HG02588 (cell line): ENCODE measurements at regions not wholly inside any gene's neighbourhood (a gene's known extent, or its start where the extent isn't known, plus 50 kb on each side); places are given as distances from the start of the nearest gene placed in this dataset.
A peak's percentile ranks its signal among the peaks of the same experiment; 100 is the strongest.
"Not testable (repeated sequence)": the region's sequence is repeated elsewhere in the genome, so short reads cannot be mapped to it uniquely, and the experiment has no call there.

Source experiments
- ATAC-seq: cut with Tn5 transposase; IDR thresholded peaks from one replicate; pipeline ENCODE4 v1.9.1; 2021; ENCODE audit warnings: mild to moderate bottlenecking, moderate library complexity; ENCODE audit not compliant: unreplicated experiment

- ATAC-seq, result no peak
These were observed 283.1 kb downstream of the UTRN start for GRCh38 chr6:144568241-144568640.

GRCh38 chr6:144572541-144572940 lies 287.4 kb downstream of the UTRN start:
- not testable (repeated sequence) for ATAC-seq

- ATAC-seq, result no peak
These were observed 289.7 kb downstream of the UTRN start for GRCh38 chr6:144574796-144575195.

- no peak for ATAC-seq
These were observed 290.2 kb downstream of the UTRN start for GRCh38 chr6:144575327-144575726.

GRCh38 chr6:144576871-144577270 lies 291.7 kb downstream of the UTRN start:
- no peak for ATAC-seq

- no peak for ATAC-seq
These were observed 293.5 kb downstream of the UTRN start for GRCh38 chr6:144578385-144579350.

GRCh38 chr6:144580039-144580438 lies 294.9 kb downstream of the UTRN start:
- no peak for ATAC-seq

- ATAC-seq, result no peak
These were observed 295.6 kb downstream of the UTRN start for GRCh38 chr6:144580771-144581170.

GRCh38 chr6:144581812-144582537 lies 296.8 kb downstream of the UTRN start:
- no peak for ATAC-seq

- peak; percentile 90 for ATAC-seq
These were observed 297.9 kb downstream of the UTRN start for GRCh38 chr6:144582939-144583613.

- ATAC-seq, result no peak
These were observed 298.4 kb downstream of the UTRN start for GRCh38 chr6:144583614-144583954.

GRCh38 chr6:144585217-144585814 lies 300.2 kb downstream of the UTRN start:
- ATAC-seq, result no peak

GRCh38 chr6:144586986-144587385 lies 301.9 kb downstream of the UTRN start:
- no peak for ATAC-seq

GRCh38 chr6:144588697-144589325 lies 303.7 kb downstream of the UTRN start:
- ATAC-seq, result peak; percentile 65

- no peak for ATAC-seq
These were observed 305.4 kb downstream of the UTRN start for GRCh38 chr6:144590532-144590931.

- no peak for ATAC-seq
These were observed 308.3 kb downstream of the UTRN start for GRCh38 chr6:144593392-144593791.

- ATAC-seq, result no peak
These were observed 309.4 kb downstream of the UTRN start for GRCh38 chr6:144594585-144594984.

GRCh38 chr6:144595266-144595665 lies 310.1 kb downstream of the UTRN start:
- no peak for ATAC-seq

- ATAC-seq, result no peak
These were observed 312.4 kb downstream of the UTRN start for GRCh38 chr6:144597511-144597910.

- ATAC-seq, result no peak
These were observed 314.5 kb downstream of the UTRN start for GRCh38 chr6:144599615-144600014.

- no peak for ATAC-seq
These were observed 316.1 kb downstream of the UTRN start for GRCh38 chr6:144601221-144601620.
